H1 (cell line): ENCODE measurements at regions not wholly inside any gene's neighbourhood (a gene's known extent, or its start where the extent isn't known, plus 50 kb on each side); places are given as distances from the start of the nearest gene placed in this dataset.
A peak's percentile ranks its signal among the peaks of the same experiment; 100 is the strongest.

Source experiments
- CTCF ChIA-PET: fragments of 300-600 bp; sonication (Branson Sonifier 250); formaldehyde crosslinking; loops from one replicate; lab custom pipeline; 2021; ENCODE audit not compliant: partially characterized antibody; lab: Charles Lee
- POLR2A ChIA-PET: fragments of 300-600 bp; sonication (Branson Sonifier 250); formaldehyde crosslinking; loops from one replicate; lab custom pipeline; 2021; ENCODE audit warnings: inconsistent platforms; ENCODE audit not compliant: partially characterized antibody; lab: Charles Lee
- DNase-seq, 2 experiments: peaks; one replicate each; pipeline versions ENCODE4 v3.0.0 to v3.0.0-alpha.2; 2010 to 2022; ENCODE audit warnings: low spot score in 2 of 2, low read depth in 1 of 2, mixed read lengths in 1 of 2
- FAIRE-seq: peaks from 2 replicates; lab custom pipeline; 2011; peaks lifted over from hg19 to GRCh38; lab: Jason Lieb, UNC
- H2AFZ ChIP-seq: 2 replicates; pipeline ENCODE4 v1.8.1; 2012; ENCODE audit warnings: low read length, inconsistent platforms
- H2AK5ac ChIP-seq: 2 replicates; pipeline ENCODE4 v1.6.1; 2013; ENCODE audit warnings: low read depth, low read length
- H2BK120ac ChIP-seq: replicated peaks from 2 replicates; pipeline ENCODE3; 2013; ENCODE audit warnings: low read depth, low read length, inconsistent platforms
- H2BK12ac ChIP-seq: 2 replicates; pipeline ENCODE4 v1.6.1; 2013; ENCODE audit warnings: low read depth, low read length
- H2BK15ac ChIP-seq: 2 replicates; pipeline ENCODE4 v1.6.1; 2013; ENCODE audit warnings: low read length
- H2BK20ac ChIP-seq: 2 replicates; pipeline ENCODE4 v1.6.1; 2013; ENCODE audit warnings: low read length
- H2BK5ac ChIP-seq: 2 replicates; pipeline ENCODE4 v1.6.1; 2013; ENCODE audit warnings: low read depth, low read length
- H3K14ac ChIP-seq: 2 replicates; pipeline ENCODE4 v1.6.1; 2013; ENCODE audit warnings: inconsistent platforms; ENCODE audit not compliant: insufficient read length
- H3K18ac ChIP-seq: 2 replicates; pipeline ENCODE4 v1.6.1; 2013; ENCODE audit warnings: low read length; ENCODE audit errors: extremely low read depth
- H3K23ac ChIP-seq: 2 replicates; pipeline ENCODE4 v1.6.1; 2013; ENCODE audit warnings: inconsistent platforms; ENCODE audit not compliant: insufficient read length
- H3K23me2 ChIP-seq: 2 replicates; pipeline ENCODE4 v1.6.1; 2013; ENCODE audit warnings: low read depth, low read length
- H3K27ac ChIP-seq: 2 replicates; pipeline ENCODE4 v1.6.1; 2011; ENCODE audit warnings: low read depth, low read length, inconsistent platforms
- H3K27me3 ChIP-seq, 4 experiments: replicated peaks in 1 of 4; 1 replicate in 1 of 4; 2 replicates in 3 of 4; pipeline versions ENCODE4 v1.6.1 to v1.8.1; 2011 to 2013; ENCODE audit warnings: low read length in 3 of 4, mild to moderate bottlenecking in 3 of 4, inconsistent platforms in 2 of 4, mixed read lengths in 2 of 4, moderate library complexity in 1 of 4; ENCODE audit not compliant: control insufficient read depth in 3 of 4, insufficient read depth in 3 of 4; ENCODE audit errors: extremely low read depth in 1 of 4
- H3K36me3 ChIP-seq, 4 experiments: 2 replicates each; pipeline versions ENCODE4 v1.6.1 to v1.8.1; 2011 to 2013; ENCODE audit warnings: mild to moderate bottlenecking in 4 of 4, low read length in 3 of 4, moderate library complexity in 2 of 4, control low read depth in 1 of 4, inconsistent platforms in 1 of 4; ENCODE audit not compliant: insufficient read depth in 4 of 4, control insufficient read depth in 2 of 4
- H3K4ac ChIP-seq: replicated peaks from 2 replicates; pipeline ENCODE3; 2013; ENCODE audit warnings: low read length, low read depth, mixed read lengths, inconsistent platforms; ENCODE audit not compliant: insufficient read length
- H3K4me1 ChIP-seq, 4 experiments: replicated peaks in 1 of 4; 1 replicate in 1 of 4; 2 replicates in 3 of 4; pipeline versions ENCODE4 v1.6.1 to v1.8.1; 2011 to 2013; ENCODE audit warnings: low read length in 3 of 4, inconsistent platforms in 2 of 4, mixed read lengths in 1 of 4; ENCODE audit not compliant: insufficient read depth in 4 of 4, control insufficient read depth in 3 of 4
- H3K4me2 ChIP-seq, 2 experiments: 2 replicates each; pipeline versions ENCODE4 v1.6.1 to v1.8.1; 2011 to 2013; ENCODE audit warnings: low read depth in 2 of 2, low read length in 2 of 2, control low read depth in 1 of 2, inconsistent platforms in 1 of 2, mild to moderate bottlenecking in 1 of 2; ENCODE audit not compliant: insufficient read depth in 1 of 2
- H3K4me3 ChIP-seq, 4 experiments: fragments of 200-600, 300-600 bp in 1 of 4; sonication (generic), shearing (Covaris generic), sonication (Bioruptor Twin) in 1 of 4; 2 replicates each; pipeline versions ENCODE4 v1.5.1 to v1.8.1; 2011 to 2016; ENCODE audit warnings: low read length in 4 of 4, low read depth in 3 of 4, control low read depth in 2 of 4, inconsistent platforms in 2 of 4, mild to moderate bottlenecking in 2 of 4, mixed read lengths in 1 of 4, moderate library complexity in 1 of 4; ENCODE audit not compliant: insufficient read depth in 2 of 4; ENCODE audit errors: extremely low read depth in 1 of 4
- H3K56ac ChIP-seq: replicated peaks from 2 replicates; pipeline ENCODE3; 2013; ENCODE audit warnings: low read depth, mild to moderate bottlenecking, mixed read lengths, low read length, inconsistent platforms; ENCODE audit not compliant: insufficient read length
- H3K79me1 ChIP-seq: 2 replicates; pipeline ENCODE4 v1.6.1; 2013; ENCODE audit warnings: low read depth, low read length, control low read depth
- H3K79me2 ChIP-seq, 2 experiments: 2 replicates each; pipeline versions ENCODE4 v1.6.1 to v1.8.1; 2012 to 2013; ENCODE audit warnings: low read length in 2 of 2, mild to moderate bottlenecking in 2 of 2, inconsistent platforms in 1 of 2; ENCODE audit not compliant: insufficient read depth in 2 of 2, control insufficient read depth in 1 of 2
- H3K9ac ChIP-seq, 4 experiments: replicated peaks in 1 of 4; 1 replicate in 1 of 4; 2 replicates in 3 of 4; pipeline versions ENCODE4 v1.6.1 to v1.8.1; 2011 to 2013; ENCODE audit warnings: low read depth in 3 of 4, low read length in 3 of 4, control low read depth in 2 of 4, mild to moderate bottlenecking in 2 of 4, moderate library complexity in 2 of 4, inconsistent platforms in 1 of 4; ENCODE audit errors: extremely low read depth in 1 of 4
- H3K9me3 ChIP-seq, 2 experiments: 2 replicates each; pipeline versions ENCODE4 v1.6.1 to v1.8.1; 2012 to 2013; ENCODE audit warnings: mild to moderate bottlenecking in 2 of 2, moderate library complexity in 2 of 2, control low read depth in 1 of 2, inconsistent platforms in 1 of 2, low read depth in 1 of 2, low read length in 1 of 2, mixed read lengths in 1 of 2; ENCODE audit not compliant: insufficient read depth in 2 of 2
- H4K20me1 ChIP-seq, 2 experiments: replicated peaks in 1 of 2; 2 replicates each; pipeline versions ENCODE3 to v1.8.1; 2011 to 2013; ENCODE audit warnings: inconsistent platforms in 2 of 2, low read length in 2 of 2, mild to moderate bottlenecking in 1 of 2; ENCODE audit not compliant: insufficient read depth in 2 of 2, control insufficient read depth in 1 of 2
- H4K5ac ChIP-seq: 2 replicates; pipeline ENCODE4 v1.6.1; 2013; ENCODE audit warnings: low read length, low read depth, mixed read lengths, inconsistent platforms; ENCODE audit not compliant: insufficient read length
- H4K8ac ChIP-seq: 2 replicates; pipeline ENCODE4 v1.8.0; 2013; ENCODE audit warnings: mild to moderate bottlenecking, moderate library complexity, low read length, inconsistent platforms; ENCODE audit not compliant: insufficient read depth; ENCODE audit errors: extremely low read depth
- H4K91ac ChIP-seq: replicated peaks from 2 replicates; pipeline ENCODE3; 2013; ENCODE audit warnings: low read length, mixed read lengths, inconsistent platforms; ENCODE audit not compliant: insufficient read length
- ATF2 ChIP-seq: IDR thresholded peaks from 2 replicates; pipeline ENCODE4 v1.6.1; 2012; ENCODE audit warnings: low read length, inconsistent platforms
- RFX5 ChIP-seq: IDR thresholded peaks from 2 replicates; pipeline ENCODE4 v1.6.1; 2011; ENCODE audit warnings: low read depth, low read length, improper control_type of control experiment, borderline replicate concordance
- WGBS, 2 experiments: shearing (Covaris generic) in 1 of 2; methylation state at CpG; one replicate each; pipeline versions ENCODE4 v1.1.6 to v1.1.7; 2013 to 2015; ENCODE audit warnings: low lambda C conversion rate in 2 of 2, mixed read lengths in 2 of 2, inconsistent platforms in 1 of 2, low coverage in 1 of 2, missing lambda C conversion rate in 1 of 2; ENCODE audit not compliant: insufficient replicate concordance in 2 of 2, insufficient coverage in 1 of 2, insufficient read length in 1 of 2; ENCODE audit errors: extremely low coverage in 1 of 2, missing lambda C conversion rate in 1 of 2; 5-methylcytosine and 5-hydroxymethylcytosine counted together

- H3K23me2 ChIP-seq = peaks cover 5% of the 10 kb centered on the region; the same call in 1 of the 2 replicates
- H3K4ac ChIP-seq = peak overlapping the region; percentile 55
- H3K4me3 ChIP-seq = peak overlapping the region in 2 of 4 experiments; percentile 16 to 31; a peak in 4 of 8 replicates
- peak overlapping the region; percentile 20; the same call in 1 of the 2 replicates for H2BK12ac ChIP-seq
- no peak overlapping the region for H3K14ac ChIP-seq
- peak overlapping the region; percentile 25 for H4K5ac ChIP-seq
- H4K20me1 ChIP-seq = no peaks in the 10 kb centered on the region
- peak overlapping the region; percentile 96 for H2BK20ac ChIP-seq
- WGBS, 2 experiments = 11% methylated on average over 4 of the region's 4 CpGs; no CpG with 5 or more reads in 1 of the 2 experiments
- H3K9me3 ChIP-seq = no peaks in the 10 kb centered on the region
- peak overlapping the region; percentile 73 for H3K56ac ChIP-seq
- ChIA-PET CTCF (interaction anchor here (1.0 kb wide), 1 partner anchor 447 kb away, joined by 3 read pairs; no protein-coding TSS in a partner anchor), POLR2A (interaction anchor here (0.7 to 1.3 kb wide), 3 partner anchors 10 to 16 kb away, joined by 3 to 7 read pairs (median 4); no protein-coding TSS in a partner anchor)
- H4K91ac ChIP-seq = peak overlapping the region; percentile 59
- peak overlapping the region; percentile 73 for H3K18ac ChIP-seq
- FAIRE-seq = peak; percentile 32
- 0 out of 2 replicates have a peak, but pooled peaks have one; percentile 45 for TF ChIP-seq ATF2
- TF ChIP-seq RFX5 = no peak
- H3K4me1 ChIP-seq = peaks cover 0 to 17% (median 15%) of the 10 kb centered on the region in 4 experiments; a peak in 5 of 7 replicates
- H3K27ac ChIP-seq = no peak overlapping the region
- no peaks in the 10 kb centered on the region for H3K36me3 ChIP-seq
- H3K4me2 ChIP-seq = peak overlapping the region; percentile 51 to 52
- H3K79me1 ChIP-seq = no peaks in the 10 kb centered on the region
- no peak overlapping the region for H4K8ac ChIP-seq
- H2BK15ac ChIP-seq = 0 out of 2 replicates have a peak overlapping the region, but pooled peaks have one; percentile 19
- no peak overlapping the region for H3K23ac ChIP-seq
- H3K27me3 ChIP-seq = no peaks in the 10 kb centered on the region
- no peak overlapping the region for H2AFZ ChIP-seq
- H2BK5ac ChIP-seq = peak overlapping the region; percentile 99; the same call in 1 of the 2 replicates
- peak overlapping the region; percentile 95 for H2BK120ac ChIP-seq
- no peaks in the 10 kb centered on the region for H3K79me2 ChIP-seq
- no peak for DNase-seq
- no peak overlapping the region for H3K9ac ChIP-seq
- H2AK5ac ChIP-seq = peak overlapping the region; percentile 80
Measured at GRCh38 chr12:108441549-108441948, 73.5 kb upstream of the FICD start.
